Loucy (cell line): ENCODE measurements at regions not wholly inside any gene's neighbourhood (a gene's known extent, or its start where the extent isn't known, plus 50 kb on each side); places are given as distances from the start of the nearest gene placed in this dataset.
"Not testable (repeated sequence)": the region's sequence is repeated elsewhere in the genome, so short reads cannot be mapped to it uniquely, and the experiment has no call there.

ENCODE experiments used
- H2AFZ ChIP-seq: fragments of 200-600 bp; sonication (generic); 2 replicates; pipeline ENCODE4 v1.6.0; 2016; ENCODE audit warnings: antibody characterized with exemption, mild to moderate bottlenecking, low read length, moderate library complexity
- H3F3A ChIP-seq: fragments of 200-600 bp; 2 replicates; pipeline ENCODE4 v1.6.0; 2016; ENCODE audit warnings: antibody characterized with exemption, low read depth, mild to moderate bottlenecking
- H3K27me3 ChIP-seq: fragments of 200-600 bp; sonication (generic); 2 replicates; pipeline ENCODE4 v1.6.1; 2014; ENCODE audit warnings: low read length, mild to moderate bottlenecking; ENCODE audit not compliant: insufficient read depth, poor library complexity, severe bottlenecking
- H3K36me3 ChIP-seq: fragments of 200-600 bp; sonication (generic); 2 replicates; pipeline ENCODE4 v1.6.1; 2016; ENCODE audit warnings: low read length; ENCODE audit not compliant: insufficient read depth
- H3K4me1 ChIP-seq: fragments of 200-600 bp; sonication (generic); 2 replicates; pipeline ENCODE4 v1.5.1; 2014; ENCODE audit warnings: low read length, mild to moderate bottlenecking; ENCODE audit not compliant: insufficient read depth, poor library complexity, severe bottlenecking
- H3K4me2 ChIP-seq: fragments of 200-600 bp; sonication (generic); 2 replicates; pipeline ENCODE4 v1.6.0; 2014; ENCODE audit warnings: antibody characterized with exemption, low read length, low read depth, mild to moderate bottlenecking; ENCODE audit not compliant: poor library complexity, severe bottlenecking
- H3K4me3 ChIP-seq: fragments of 200-600 bp; sonication (generic); 2 replicates; pipeline ENCODE4 v1.5.1; 2014; ENCODE audit warnings: low read length, mild to moderate bottlenecking, mixed read lengths; ENCODE audit not compliant: poor library complexity, severe bottlenecking
- H3K79me2 ChIP-seq: fragments of 200-600 bp; sonication (generic); 2 replicates; pipeline ENCODE4 v1.6.1; 2014; ENCODE audit warnings: low read length; ENCODE audit not compliant: insufficient read depth
- H3K9ac ChIP-seq: fragments of 200-600 bp; sonication (generic); 2 replicates; pipeline ENCODE4 v1.6.0; 2014; ENCODE audit warnings: mild to moderate bottlenecking, low read depth, low read length, moderate library complexity; ENCODE audit not compliant: poor library complexity, severe bottlenecking
- H3K9me2 ChIP-seq: fragments of 200-600 bp; sonication (generic); replicated peaks from 2 replicates; pipeline ENCODE4 v1.6.1; 2016; ENCODE audit warnings: low read depth, low read length, mixed read lengths
- H3K9me3 ChIP-seq: fragments of 200-600 bp; sonication (generic); 2 replicates; pipeline ENCODE4 v1.6.1; 2014; ENCODE audit warnings: mild to moderate bottlenecking, antibody characterized with exemption, low read length, low read depth; ENCODE audit not compliant: insufficient read depth
- H4K20me1 ChIP-seq: fragments of 200-600 bp; sonication (generic); 2 replicates; pipeline ENCODE4 v1.6.0; 2014; ENCODE audit warnings: antibody characterized with exemption, low read length, mild to moderate bottlenecking; ENCODE audit not compliant: insufficient read depth, poor library complexity, severe bottlenecking
- EZH2phosphoT487 ChIP-seq: fragments of 200-600 bp; IDR thresholded peaks from 2 replicates; pipeline ENCODE4 v1.6.1; 2018; ENCODE audit warnings: antibody characterized with exemption, mild to moderate bottlenecking, moderate library complexity, borderline replicate concordance
- TF ChIP-seq, protein P1 (sequence below): fragments of 200-600 bp; sonication (generic); conservative IDR thresholded peaks from 2 replicates; pipeline ENCODE4 v1.5.1; 2014; ENCODE audit warnings: mild to moderate bottlenecking, antibody characterized with exemption, low read length

GRCh38 chr3:90184861-90185260, 1077.4 kb downstream of the EPHA3 start:
- H3K36me3 ChIP-seq = no peaks in the 10 kb centered on the region
- H3K4me2 ChIP-seq = no peak overlapping the region
- H3K9me2 ChIP-seq = no peaks in the 10 kb centered on the region
- no peaks in the 10 kb centered on the region for H3K27me3 ChIP-seq
- H3F3A ChIP-seq = no peaks in the 10 kb centered on the region
- no peaks in the 10 kb centered on the region for H3K4me1 ChIP-seq
- H3K9ac ChIP-seq = no peak overlapping the region
- H3K79me2 ChIP-seq = no peaks in the 10 kb centered on the region
- H2AFZ ChIP-seq = no peak overlapping the region
- no peak overlapping the region for H3K4me3 ChIP-seq
- no peaks in the 10 kb centered on the region for H3K9me3 ChIP-seq
- no peaks in the 10 kb centered on the region for H4K20me1 ChIP-seq
- TF ChIP-seq, protein P1, sequence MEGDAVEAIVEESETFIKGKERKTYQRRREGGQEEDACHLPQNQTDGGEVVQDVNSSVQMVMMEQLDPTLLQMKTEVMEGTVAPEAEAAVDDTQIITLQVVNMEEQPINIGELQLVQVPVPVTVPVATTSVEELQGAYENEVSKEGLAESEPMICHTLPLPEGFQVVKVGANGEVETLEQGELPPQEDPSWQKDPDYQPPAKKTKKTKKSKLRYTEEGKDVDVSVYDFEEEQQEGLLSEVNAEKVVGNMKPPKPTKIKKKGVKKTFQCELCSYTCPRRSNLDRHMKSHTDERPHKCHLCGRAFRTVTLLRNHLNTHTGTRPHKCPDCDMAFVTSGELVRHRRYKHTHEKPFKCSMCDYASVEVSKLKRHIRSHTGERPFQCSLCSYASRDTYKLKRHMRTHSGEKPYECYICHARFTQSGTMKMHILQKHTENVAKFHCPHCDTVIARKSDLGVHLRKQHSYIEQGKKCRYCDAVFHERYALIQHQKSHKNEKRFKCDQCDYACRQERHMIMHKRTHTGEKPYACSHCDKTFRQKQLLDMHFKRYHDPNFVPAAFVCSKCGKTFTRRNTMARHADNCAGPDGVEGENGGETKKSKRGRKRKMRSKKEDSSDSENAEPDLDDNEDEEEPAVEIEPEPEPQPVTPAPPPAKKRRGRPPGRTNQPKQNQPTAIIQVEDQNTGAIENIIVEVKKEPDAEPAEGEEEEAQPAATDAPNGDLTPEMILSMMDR = no peak
- TF ChIP-seq EZH2phosphoT487 = no peak

GRCh38 chr3:90197383-90197782, 1090.0 kb downstream of the EPHA3 start:
- H3K9me3 ChIP-seq, H3K4me3 ChIP-seq, H3K27me3 ChIP-seq, H3K36me3 ChIP-seq, H3F3A ChIP-seq, H3K79me2 ChIP-seq, H3K9ac ChIP-seq, H3K9me2 ChIP-seq, H2AFZ ChIP-seq, H3K4me2 ChIP-seq, H4K20me1 ChIP-seq, H3K4me1 ChIP-seq: not testable (repeated sequence)

DNA sequence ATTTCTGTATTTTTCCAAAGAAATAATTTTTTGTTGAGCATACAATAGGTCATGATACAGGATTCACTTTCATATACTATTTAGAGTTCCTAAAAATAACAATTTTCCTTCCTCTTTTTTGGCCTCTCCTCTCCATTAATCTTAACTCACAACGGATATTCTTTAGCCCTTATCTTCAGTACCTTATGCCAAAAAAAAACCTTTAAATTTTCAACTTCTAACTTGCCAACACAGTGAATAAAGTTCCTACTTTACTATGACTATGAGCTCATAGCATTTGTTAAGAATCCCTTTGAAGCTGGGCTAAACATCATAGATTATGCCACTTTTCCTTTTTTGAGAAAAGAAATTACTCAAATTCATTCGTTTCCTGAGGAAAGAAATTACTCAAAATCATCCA, 1095.5 kb downstream of the EPHA3 start:
- not testable (repeated sequence) for H3K4me1 ChIP-seq, H3K9me3 ChIP-seq, H3K4me3 ChIP-seq, H3K36me3 ChIP-seq, H4K20me1 ChIP-seq, H3K27me3 ChIP-seq, H2AFZ ChIP-seq, H3K79me2 ChIP-seq, H3K9me2 ChIP-seq, H3K4me2 ChIP-seq, H3K9ac ChIP-seq, H3F3A ChIP-seq

DNA sequence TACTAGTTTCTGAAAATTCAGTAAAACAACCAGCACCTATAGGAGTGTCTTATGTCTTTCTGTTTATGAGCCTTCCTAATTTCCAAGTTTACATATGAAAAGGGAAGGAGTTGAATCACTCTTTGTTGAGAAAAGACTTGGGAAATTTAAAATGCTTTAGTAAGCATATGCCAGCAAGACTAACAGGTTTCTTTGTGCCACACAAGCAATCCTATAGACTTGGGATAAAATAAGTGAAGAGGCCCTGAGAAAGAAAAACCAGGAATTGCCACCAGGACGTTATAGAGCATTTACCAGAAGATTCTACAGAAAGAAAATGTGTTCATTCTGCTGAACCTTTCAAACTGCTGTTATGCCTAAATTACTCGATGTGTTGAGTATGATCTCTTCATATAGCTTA, 1099.1 kb downstream of the EPHA3 start:
- not testable (repeated sequence) for H4K20me1 ChIP-seq, H3K4me1 ChIP-seq, H3K9me3 ChIP-seq, H3K27me3 ChIP-seq, H3K9me2 ChIP-seq, H3F3A ChIP-seq, H2AFZ ChIP-seq, H3K36me3 ChIP-seq, H3K9ac ChIP-seq, H3K4me2 ChIP-seq, H3K79me2 ChIP-seq, H3K4me3 ChIP-seq

GRCh38 chr3:90207353-90208097, 1100.1 kb downstream of the EPHA3 start:
- not testable (repeated sequence) for H3K4me3 ChIP-seq, H3F3A ChIP-seq, H3K79me2 ChIP-seq, H3K4me2 ChIP-seq, H4K20me1 ChIP-seq, H3K9ac ChIP-seq, H3K4me1 ChIP-seq, H2AFZ ChIP-seq, H3K36me3 ChIP-seq, H3K9me3 ChIP-seq, H3K27me3 ChIP-seq, H3K9me2 ChIP-seq
